IMR-90 (cell line): ENCODE measurements at regions not wholly inside any gene's neighbourhood (a gene's known extent, or its start where the extent isn't known, plus 50 kb on each side); places are given as distances from the start of the nearest gene placed in this dataset.

Experiments
- ATAC-seq: fragments of 200-7000 bp; cut with Tn5 transposase; 2 replicates; pipeline ENCODE4 v1.9.1; 2020; ENCODE audit warnings: low read depth, mild to moderate bottlenecking, moderate library complexity
- BruUV-seq: library from RNA; stranded (reverse); fragments of 400-500 nt; replicated peaks from 2 replicates; lab custom pipeline; 2021; lab: Mats Ljungman, UMichigan
- CTCF ChIA-PET: fragments of 300-600 bp; formaldehyde crosslinking; extraction: SDS; loops from one replicate; lab custom pipeline; 2021; ENCODE audit warnings: antibody characterized with exemption; lab: Yijun Ruan, JAX
- POLR2A ChIA-PET: fragments of 300-600 bp; sonication (Branson Sonifier 250); formaldehyde crosslinking; loops from one replicate; lab custom pipeline; 2022; ENCODE audit warnings: antibody characterized with exemption; ENCODE audit not compliant: unreplicated experiment; lab: Charles Lee
- DNase-seq: peaks from one replicate; pipeline ENCODE4 v3.0.0; 2013
- H2AFZ ChIP-seq: replicated peaks from 2 replicates; pipeline ENCODE3; 2013; ENCODE audit warnings: low read length, mild to moderate bottlenecking; ENCODE audit not compliant: poor library complexity
- H2AK5ac ChIP-seq: 2 replicates; pipeline ENCODE4 v1.6.1; 2013; ENCODE audit warnings: low read depth, low read length, inconsistent platforms
- H2AK9ac ChIP-seq: replicated peaks from 2 replicates; pipeline ENCODE3; 2013; ENCODE audit warnings: mild to moderate bottlenecking, low read depth, low read length, moderate library complexity; ENCODE audit not compliant: poor library complexity
- H2BK120ac ChIP-seq: 2 replicates; pipeline ENCODE4 v1.6.1; 2013; ENCODE audit warnings: low read depth, low read length, inconsistent platforms
- H2BK15ac ChIP-seq: 3 replicates; pipeline ENCODE4 v1.6.1; 2013; ENCODE audit warnings: low read depth, low read length, inconsistent platforms
- H2BK20ac ChIP-seq: 2 replicates; pipeline ENCODE4 v1.6.1; 2013; ENCODE audit warnings: low read depth, mild to moderate bottlenecking, inconsistent platforms, low read length, moderate library complexity
- H2BK5ac ChIP-seq: 2 replicates; pipeline ENCODE4 v1.6.1; 2013; ENCODE audit warnings: mild to moderate bottlenecking, low read depth, low read length, inconsistent platforms; ENCODE audit not compliant: poor library complexity, severe bottlenecking
- H3K14ac ChIP-seq: replicated peaks from 2 replicates; pipeline ENCODE4 v1.6.1; 2013; ENCODE audit warnings: low read depth, low read length, inconsistent platforms
- H3K18ac ChIP-seq: 2 replicates; pipeline ENCODE4 v1.6.1; 2013; ENCODE audit warnings: low read depth, low read length, control low read depth
- H3K23ac ChIP-seq: 2 replicates; pipeline ENCODE4 v1.6.1; 2013; ENCODE audit warnings: low read depth, low read length, inconsistent platforms
- H3K27ac ChIP-seq: 2 replicates; pipeline ENCODE4 v1.5.1; 2013; ENCODE audit warnings: mild to moderate bottlenecking, control low read depth, low read length; ENCODE audit not compliant: insufficient read depth
- H3K27me3 ChIP-seq: 2 replicates; pipeline ENCODE4 v1.6.1; 2013; ENCODE audit warnings: low read length; ENCODE audit not compliant: control insufficient read depth, insufficient read depth
- H3K36me3 ChIP-seq: 2 replicates; pipeline ENCODE4 v1.6.1; 2013; ENCODE audit warnings: low read length, mixed read lengths; ENCODE audit not compliant: control insufficient read depth, insufficient read depth
- H3K4ac ChIP-seq: 2 replicates; pipeline ENCODE4 v1.6.1; 2013; ENCODE audit warnings: low read depth, low read length, inconsistent platforms
- H3K4me1 ChIP-seq: 2 replicates; pipeline ENCODE4 v1.6.1; 2013; ENCODE audit warnings: low read length, mixed read lengths; ENCODE audit not compliant: control insufficient read depth, insufficient read depth
- H3K4me2 ChIP-seq: 2 replicates; pipeline ENCODE4 v1.6.1; 2013; ENCODE audit warnings: low read depth, mild to moderate bottlenecking, control low read depth, low read length, moderate library complexity
- H3K4me3 ChIP-seq: 2 replicates; pipeline ENCODE4 v1.5.1; 2013; ENCODE audit warnings: low read depth, mild to moderate bottlenecking, control low read depth, low read length, moderate library complexity; ENCODE audit not compliant: insufficient read depth
- H3K56ac ChIP-seq: 2 replicates; pipeline ENCODE4 v1.6.1; 2013; ENCODE audit warnings: low read length, inconsistent platforms; ENCODE audit not compliant: insufficient read depth; ENCODE audit errors: extremely low read depth
- H3K79me1 ChIP-seq, 2 experiments: 2 replicates each; pipeline ENCODE4 v1.6.1; 2013; ENCODE audit warnings: low read length in 2 of 2, inconsistent platforms in 1 of 2, low read depth in 1 of 2
- H3K9ac ChIP-seq: 2 replicates; pipeline ENCODE4 v1.6.1; 2013; ENCODE audit warnings: low read depth, low read length, control low read depth
- H3K9me1 ChIP-seq: 2 replicates; pipeline ENCODE4 v1.6.1; 2013; ENCODE audit warnings: low read length, inconsistent platforms; ENCODE audit not compliant: insufficient read depth
- H3K9me3 ChIP-seq: 2 replicates; pipeline ENCODE4 v1.6.1; 2013; ENCODE audit warnings: low read length; ENCODE audit not compliant: control insufficient read depth, insufficient read depth
- H4K20me1 ChIP-seq: 2 replicates; pipeline ENCODE4 v1.6.1; 2013; ENCODE audit warnings: low read length, inconsistent platforms; ENCODE audit not compliant: insufficient read depth
- H4K5ac ChIP-seq: 2 replicates; pipeline ENCODE4 v1.6.1; 2013; ENCODE audit warnings: mild to moderate bottlenecking, low read depth, low read length, control low read depth
- H4K8ac ChIP-seq, 2 experiments: 2 replicates each; pipeline ENCODE4 v1.6.1; 2013; ENCODE audit warnings: low read depth in 2 of 2, low read length in 2 of 2, control low read depth in 1 of 2, inconsistent platforms in 1 of 2
- H4K91ac ChIP-seq: 2 replicates; pipeline ENCODE4 v1.6.1; 2013; ENCODE audit warnings: low read depth, low read length, inconsistent platforms; ENCODE audit not compliant: insufficient read depth
- BHLHE40 ChIP-seq: fragments of 150-350 bp; IDR thresholded peaks from 2 replicates; pipeline ENCODE4 v1.6.1; 2016; ENCODE audit warnings: mild to moderate bottlenecking, low read depth, low read length
- CEBPB ChIP-seq: IDR thresholded peaks from 2 replicates; pipeline ENCODE4 v1.6.1; 2012; ENCODE audit warnings: low read depth, low read length, improper control_type of control experiment
- CHD1 ChIP-seq: IDR thresholded peaks from 2 replicates; pipeline ENCODE4 v1.6.1; 2012; ENCODE audit warnings: low read depth, low read length, improper control_type of control experiment
- FOS ChIP-seq: fragments of 150-350 bp; IDR thresholded peaks from 2 replicates; pipeline ENCODE4 v1.6.1; 2016; ENCODE audit warnings: low read depth, low read length
- MAFK ChIP-seq: IDR thresholded peaks from 2 replicates; pipeline ENCODE4 v1.6.1; 2012; ENCODE audit warnings: low read depth, low read length, improper control_type of control experiment
- MAZ ChIP-seq: IDR thresholded peaks from 2 replicates; pipeline ENCODE4 v1.6.1; 2012; ENCODE audit warnings: low read depth, mild to moderate bottlenecking, low read length, improper control_type of control experiment, moderate library complexity, borderline replicate concordance
- MXI1 ChIP-seq: IDR thresholded peaks from 2 replicates; pipeline ENCODE4 v1.6.1; 2012; ENCODE audit warnings: low read depth, mild to moderate bottlenecking, low read length, moderate library complexity, borderline replicate concordance
- NFE2L2 ChIP-seq: fragments of 150-350 bp; IDR thresholded peaks from 2 replicates; pipeline ENCODE4 v1.6.1; 2016; ENCODE audit warnings: low read depth, mild to moderate bottlenecking, low read length
- POLR2A ChIP-seq: IDR thresholded peaks from 2 replicates; pipeline ENCODE4 v1.6.1; 2012; ENCODE audit warnings: mild to moderate bottlenecking, low read depth, low read length
- RAD21 ChIP-seq: IDR thresholded peaks from 2 replicates; pipeline ENCODE4 v1.6.1; 2012; ENCODE audit warnings: low read length, improper control_type of control experiment
- RCOR1 ChIP-seq: IDR thresholded peaks from 2 replicates; pipeline ENCODE4 v1.6.1; 2012; ENCODE audit warnings: mild to moderate bottlenecking, low read length, improper control_type of control experiment; ENCODE audit not compliant: insufficient replicate concordance
- RFX5 ChIP-seq: IDR thresholded peaks from 2 replicates; pipeline ENCODE4 v1.8.0; 2012; ENCODE audit warnings: low read depth, mild to moderate bottlenecking, low read length, moderate library complexity
- SMC3 ChIP-seq: fragments of 150-350 bp; IDR thresholded peaks from 2 replicates; pipeline ENCODE4 v1.6.1; 2016; ENCODE audit warnings: low read depth, mild to moderate bottlenecking, antibody characterized with exemption, low read length, moderate library complexity
- WGBS, 2 experiments: methylation state at CpG; one replicate each; pipeline versions ENCODE4 v1.1.5 to v1.1.7; 2013; ENCODE audit warnings: missing lambda C conversion rate in 2 of 2; ENCODE audit not compliant: insufficient read length in 1 of 2; ENCODE audit errors: extremely low coverage in 2 of 2; 5-methylcytosine and 5-hydroxymethylcytosine counted together
- dilution Hi-C: fragments of 300-500 bp; cut with HindIII; formaldehyde crosslinking; loops from one replicate; pipeline ENCODE4 v1.14.3; 2018; ENCODE audit warnings: low sequenced_read_pairs; ENCODE audit not compliant: unreplicated experiment
- in situ Hi-C: fragments of 300-500 bp; cut with MboI; formaldehyde crosslinking; loops from 3 replicates; pipeline ENCODE4 v1.14.3; 2019; ENCODE audit warnings: low sequenced_read_pairs, inconsistent platforms, mixed read lengths
- intact Hi-C: fragments of 100-400 bp; cut with micrococcal nuclease; formaldehyde crosslinking; loops from 2 replicates; pipeline ENCODE4 v1.10.0; 2022
- TF ChIP-seq, protein P1 (sequence below): fragments of 150-350 bp; IDR thresholded peaks from 2 replicates; pipeline ENCODE4 v1.6.1; 2016; ENCODE audit warnings: low read depth, mild to moderate bottlenecking, low read length, moderate library complexity, borderline replicate concordance
- TF ChIP-seq, protein P2 (sequence below): fragments of 150-350 bp; IDR thresholded peaks from 2 replicates; pipeline ENCODE4 v1.6.1; 2017; ENCODE audit warnings: mild to moderate bottlenecking, antibody characterized with exemption, low read length, low read depth
- TF ChIP-seq, protein P3 (sequence below): conservative IDR thresholded peaks from 2 replicates; pipeline ENCODE4 v1.5.1; 2012; ENCODE audit warnings: mild to moderate bottlenecking, low read depth, low read length, improper control_type of control experiment

DNA sequence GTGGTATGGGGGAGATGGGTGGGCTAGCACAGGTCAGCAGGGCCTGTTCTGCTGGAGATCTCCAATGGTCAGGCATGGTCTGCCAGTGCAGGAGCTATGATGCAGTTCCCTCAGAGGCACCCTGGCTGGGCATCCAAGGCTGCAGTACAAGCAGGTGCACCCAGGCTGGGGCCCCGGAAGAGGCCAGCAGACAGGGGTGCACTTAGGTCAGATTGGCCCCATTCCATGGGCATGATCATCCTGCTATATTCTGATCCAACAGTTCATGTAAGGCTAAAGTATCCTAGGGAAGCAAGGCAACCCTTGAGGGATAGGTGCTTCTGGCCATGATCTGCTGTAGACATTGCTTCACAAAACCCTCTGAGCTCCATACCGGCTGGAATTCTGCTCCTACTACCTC, 53.5 kb downstream of the STRIT1 start:
- no peak overlapping the region for H4K91ac ChIP-seq
- H4K20me1 ChIP-seq = peaks cover 3% of the 10 kb centered on the region; the same call in 1 of the 2 replicates
- 0 out of 2 replicates have a peak overlapping the region, but pooled peaks have one; percentile 76 for H3K4ac ChIP-seq
- H3K27ac ChIP-seq = no peak overlapping the region
- DNase-seq (no peak), ATAC-seq (no peak)
- intact Hi-C loops = loop anchor here (5.0 kb wide), 2 partner anchors 153 to 483 kb away; no protein-coding TSS in a partner anchor
- peak overlapping the region; percentile 28; the same call in 1 of the 2 replicates for H2BK20ac ChIP-seq
- no peak overlapping the region for H3K4me2 ChIP-seq
- peaks cover 13% of the 10 kb centered on the region for H3K4me1 ChIP-seq
- no peaks in the 10 kb centered on the region for H3K79me1 ChIP-seq
- ChIA-PET POLR2A (no interaction called here), CTCF (no interaction called here)
- H3K4me3 ChIP-seq = no peak overlapping the region
- peak overlapping the region; percentile 78 for H2AK5ac ChIP-seq
- H3K9ac ChIP-seq = no peak overlapping the region
- no peaks in the 10 kb centered on the region for H3K9me3 ChIP-seq
- WGBS, 2 experiments = 100% methylated on average over 1 of the region's 2 CpGs; no CpG with 5 or more reads in 1 of the 2 experiments
- no peak for TF ChIP-seq BHLHE40
- TF ChIP-seq, protein P1, sequence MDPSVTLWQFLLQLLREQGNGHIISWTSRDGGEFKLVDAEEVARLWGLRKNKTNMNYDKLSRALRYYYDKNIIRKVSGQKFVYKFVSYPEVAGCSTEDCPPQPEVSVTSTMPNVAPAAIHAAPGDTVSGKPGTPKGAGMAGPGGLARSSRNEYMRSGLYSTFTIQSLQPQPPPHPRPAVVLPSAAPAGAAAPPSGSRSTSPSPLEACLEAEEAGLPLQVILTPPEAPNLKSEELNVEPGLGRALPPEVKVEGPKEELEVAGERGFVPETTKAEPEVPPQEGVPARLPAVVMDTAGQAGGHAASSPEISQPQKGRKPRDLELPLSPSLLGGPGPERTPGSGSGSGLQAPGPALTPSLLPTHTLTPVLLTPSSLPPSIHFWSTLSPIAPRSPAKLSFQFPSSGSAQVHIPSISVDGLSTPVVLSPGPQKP = no peak
- no peak for TF ChIP-seq MAZ
- TF ChIP-seq CHD1 = no peak
- TF ChIP-seq POLR2A = no peak
- no peak for TF ChIP-seq RCOR1
- TF ChIP-seq, protein P2, sequence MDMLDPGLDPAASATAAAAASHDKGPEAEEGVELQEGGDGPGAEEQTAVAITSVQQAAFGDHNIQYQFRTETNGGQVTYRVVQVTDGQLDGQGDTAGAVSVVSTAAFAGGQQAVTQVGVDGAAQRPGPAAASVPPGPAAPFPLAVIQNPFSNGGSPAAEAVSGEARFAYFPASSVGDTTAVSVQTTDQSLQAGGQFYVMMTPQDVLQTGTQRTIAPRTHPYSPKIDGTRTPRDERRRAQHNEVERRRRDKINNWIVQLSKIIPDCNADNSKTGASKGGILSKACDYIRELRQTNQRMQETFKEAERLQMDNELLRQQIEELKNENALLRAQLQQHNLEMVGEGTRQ = no peak
- no peak for TF ChIP-seq SMC3
- TF ChIP-seq CEBPB = no peak
- no peak for TF ChIP-seq MXI1
- no peak for TF ChIP-seq MAFK
- TF ChIP-seq RFX5 = no peak
- TF ChIP-seq FOS = no peak
- no peak for TF ChIP-seq RAD21
- TF ChIP-seq, protein P3, sequence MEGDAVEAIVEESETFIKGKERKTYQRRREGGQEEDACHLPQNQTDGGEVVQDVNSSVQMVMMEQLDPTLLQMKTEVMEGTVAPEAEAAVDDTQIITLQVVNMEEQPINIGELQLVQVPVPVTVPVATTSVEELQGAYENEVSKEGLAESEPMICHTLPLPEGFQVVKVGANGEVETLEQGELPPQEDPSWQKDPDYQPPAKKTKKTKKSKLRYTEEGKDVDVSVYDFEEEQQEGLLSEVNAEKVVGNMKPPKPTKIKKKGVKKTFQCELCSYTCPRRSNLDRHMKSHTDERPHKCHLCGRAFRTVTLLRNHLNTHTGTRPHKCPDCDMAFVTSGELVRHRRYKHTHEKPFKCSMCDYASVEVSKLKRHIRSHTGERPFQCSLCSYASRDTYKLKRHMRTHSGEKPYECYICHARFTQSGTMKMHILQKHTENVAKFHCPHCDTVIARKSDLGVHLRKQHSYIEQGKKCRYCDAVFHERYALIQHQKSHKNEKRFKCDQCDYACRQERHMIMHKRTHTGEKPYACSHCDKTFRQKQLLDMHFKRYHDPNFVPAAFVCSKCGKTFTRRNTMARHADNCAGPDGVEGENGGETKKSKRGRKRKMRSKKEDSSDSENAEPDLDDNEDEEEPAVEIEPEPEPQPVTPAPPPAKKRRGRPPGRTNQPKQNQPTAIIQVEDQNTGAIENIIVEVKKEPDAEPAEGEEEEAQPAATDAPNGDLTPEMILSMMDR = no peak
- TF ChIP-seq NFE2L2 = no peak
- H2AFZ ChIP-seq = no peak overlapping the region
- no peak overlapping the region for H4K8ac ChIP-seq
- dilution Hi-C loops = no loop called here
- H2BK5ac ChIP-seq = no peak overlapping the region
- H3K36me3 ChIP-seq = no peaks in the 10 kb centered on the region
- H3K14ac ChIP-seq = no peak overlapping the region
- BruUV-seq = no TSS peak
- in situ Hi-C loops = no loop called here
- H2BK120ac ChIP-seq = no peak overlapping the region
- H3K56ac ChIP-seq = no peak overlapping the region
- H3K27me3 ChIP-seq = no peaks in the 10 kb centered on the region
- H4K5ac ChIP-seq = no peak overlapping the region
- H2AK9ac ChIP-seq = no peak overlapping the region
- no peak overlapping the region; the same call in 2 of the 3 replicates for H2BK15ac ChIP-seq
- H3K18ac ChIP-seq = no peak overlapping the region; the same call in 1 of the 2 replicates
- H3K23ac ChIP-seq = no peak overlapping the region
- peaks cover 7% of the 10 kb centered on the region for H3K9me1 ChIP-seq
